ENCODE measurements at regions not wholly inside any gene's neighbourhood (a gene's known extent, or its start where the extent isn't known, plus 50 kb on each side); places are given as distances from the start of the nearest gene placed in this dataset.

GRCh38 chr6:4670290-4670689 lies 105.9 kb upstream of the CDYL start:
- TF ChIP-seq, protein P1, sequence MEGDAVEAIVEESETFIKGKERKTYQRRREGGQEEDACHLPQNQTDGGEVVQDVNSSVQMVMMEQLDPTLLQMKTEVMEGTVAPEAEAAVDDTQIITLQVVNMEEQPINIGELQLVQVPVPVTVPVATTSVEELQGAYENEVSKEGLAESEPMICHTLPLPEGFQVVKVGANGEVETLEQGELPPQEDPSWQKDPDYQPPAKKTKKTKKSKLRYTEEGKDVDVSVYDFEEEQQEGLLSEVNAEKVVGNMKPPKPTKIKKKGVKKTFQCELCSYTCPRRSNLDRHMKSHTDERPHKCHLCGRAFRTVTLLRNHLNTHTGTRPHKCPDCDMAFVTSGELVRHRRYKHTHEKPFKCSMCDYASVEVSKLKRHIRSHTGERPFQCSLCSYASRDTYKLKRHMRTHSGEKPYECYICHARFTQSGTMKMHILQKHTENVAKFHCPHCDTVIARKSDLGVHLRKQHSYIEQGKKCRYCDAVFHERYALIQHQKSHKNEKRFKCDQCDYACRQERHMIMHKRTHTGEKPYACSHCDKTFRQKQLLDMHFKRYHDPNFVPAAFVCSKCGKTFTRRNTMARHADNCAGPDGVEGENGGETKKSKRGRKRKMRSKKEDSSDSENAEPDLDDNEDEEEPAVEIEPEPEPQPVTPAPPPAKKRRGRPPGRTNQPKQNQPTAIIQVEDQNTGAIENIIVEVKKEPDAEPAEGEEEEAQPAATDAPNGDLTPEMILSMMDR (IDR thresholded peaks at IDR 0.05): no peak
- TF ChIP-seq POLR2AphosphoS5 (IDR thresholded peaks at IDR 0.05): no peak
- TF ChIP-seq EP300 (IDR thresholded peaks at IDR 0.05): no peak

Measured in gastroesophageal sphincter (tissue), 3 donors.